NCI-H748 (cell line): ENCODE measurements at regions not wholly inside any gene's neighbourhood (a gene's known extent, or its start where the extent isn't known, plus 50 kb on each side); places are given as distances from the start of the nearest gene placed in this dataset.
"Not testable (repeated sequence)": the region's sequence is repeated elsewhere in the genome, so short reads cannot be mapped to it uniquely, and the experiment has no call there.

Experiments
- DNase-seq: peaks from one replicate; lab custom pipeline; 2025; ENCODE audit not compliant: unreplicated experiment; lab: John Stamatoyannopoulos, UW

- DNase-seq = no peak
Measured at GRCh38 chr17:51387582-51387981, 127.2 kb downstream of the UTP18 start.

- no peak for DNase-seq
Measured at GRCh38 chr17:51387986-51388385, 127.6 kb downstream of the UTP18 start.

- no peak for DNase-seq
Measured at GRCh38 chr17:51389875-51390274, 129.5 kb downstream of the UTP18 start.

- no peak for DNase-seq
Measured at GRCh38 chr17:51391982-51392654, 131.8 kb downstream of the UTP18 start.

GRCh38 chr17:51395621-51396020, 135.3 kb downstream of the UTP18 start:
- no peak for DNase-seq

GRCh38 chr17:51397361-51398127, 137.2 kb downstream of the UTP18 start:
- no peak for DNase-seq

GRCh38 chr17:51398128-51398525, 137.8 kb downstream of the UTP18 start:
- no peak for DNase-seq

- no peak for DNase-seq
Measured at GRCh38 chr17:51398687-51399086, 138.3 kb downstream of the UTP18 start.

- no peak for DNase-seq
Measured at GRCh38 chr17:51401279-51401678, 140.9 kb downstream of the UTP18 start.

- DNase-seq = no peak
Measured at GRCh38 chr17:51402899-51403298, 142.6 kb downstream of the UTP18 start.

- DNase-seq = no peak
Measured at GRCh38 chr17:51407576-51407975, 147.2 kb downstream of the UTP18 start.

GRCh38 chr17:51419476-51419875, 159.1 kb downstream of the UTP18 start:
- peak; percentile 29 for DNase-seq

GRCh38 chr17:51421525-51421924, 161.2 kb downstream of the UTP18 start:
- no peak for DNase-seq

GRCh38 chr17:51422634-51423033, 162.3 kb downstream of the UTP18 start:
- DNase-seq = no peak

- no peak for DNase-seq
Measured at GRCh38 chr17:51423421-51424160, 163.2 kb downstream of the UTP18 start.

- peak; percentile 87 for DNase-seq
Measured at GRCh38 chr17:51425773-51426172, 165.4 kb downstream of the UTP18 start.

GRCh38 chr17:51427323-51427811, 167.0 kb downstream of the UTP18 start:
- DNase-seq = peak; percentile 95

GRCh38 chr17:51427856-51428255, 167.5 kb downstream of the UTP18 start:
- no peak for DNase-seq

- no peak for DNase-seq
Measured at GRCh38 chr17:51428668-51429495, 168.5 kb downstream of the UTP18 start.

- DNase-seq = not testable (repeated sequence)
Measured at GRCh38 chr17:51429938-51430337, 169.6 kb downstream of the UTP18 start.

GRCh38 chr17:51430591-51430990, 170.2 kb downstream of the UTP18 start:
- no peak for DNase-seq
